NCI-H345 (cell line): ENCODE measurements at regions not wholly inside any gene's neighbourhood (a gene's known extent, or its start where the extent isn't known, plus 50 kb on each side); places are given as distances from the start of the nearest gene placed in this dataset.
"Not testable (repeated sequence)": the region's sequence is repeated elsewhere in the genome, so short reads cannot be mapped to it uniquely, and the experiment has no call there.

ENCODE experiments used
- DNase-seq: peaks from one replicate; lab custom pipeline; 2025; lab: John Stamatoyannopoulos, UW

DNA sequence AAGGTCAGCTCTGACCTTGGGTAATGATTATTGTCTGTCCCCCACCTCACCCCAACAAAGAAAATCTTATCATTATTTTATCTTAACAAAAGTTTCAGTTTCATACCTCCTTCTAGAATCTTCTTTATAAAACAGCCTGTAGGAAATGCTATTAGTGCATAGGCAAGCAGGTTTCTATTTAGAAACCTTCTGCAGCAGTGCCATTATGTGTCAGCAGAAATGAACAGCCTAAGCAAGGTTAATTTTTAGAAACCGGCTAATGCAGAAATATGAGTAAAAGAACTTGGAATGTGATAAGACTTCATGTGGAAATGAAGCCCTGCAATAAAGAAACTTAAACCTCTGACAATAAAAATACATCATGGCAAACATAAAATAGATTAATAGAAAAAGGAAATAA, 814.4 kb downstream of the FSCB start:
- no peak for DNase-seq

DNA sequence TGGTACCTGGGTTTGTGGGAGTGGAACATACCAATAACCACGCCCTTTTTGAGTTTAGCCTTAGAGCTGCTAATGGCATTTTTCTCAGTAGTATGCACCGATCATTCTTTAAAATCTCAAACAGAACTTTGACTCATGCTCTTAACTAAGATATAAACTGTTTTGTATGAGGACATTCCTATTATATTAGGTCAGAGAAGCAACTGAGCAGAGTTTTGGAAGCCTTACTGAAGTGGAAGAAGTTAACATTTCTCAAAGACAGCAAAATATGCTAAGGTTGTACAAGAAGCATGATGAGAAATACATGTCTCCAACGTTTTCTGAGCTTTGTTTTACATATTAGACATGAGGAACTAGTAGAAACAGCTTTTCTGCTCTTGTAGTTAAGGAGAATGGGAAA, 819.2 kb downstream of the FSCB start:
- DNase-seq, result no peak

DNA sequence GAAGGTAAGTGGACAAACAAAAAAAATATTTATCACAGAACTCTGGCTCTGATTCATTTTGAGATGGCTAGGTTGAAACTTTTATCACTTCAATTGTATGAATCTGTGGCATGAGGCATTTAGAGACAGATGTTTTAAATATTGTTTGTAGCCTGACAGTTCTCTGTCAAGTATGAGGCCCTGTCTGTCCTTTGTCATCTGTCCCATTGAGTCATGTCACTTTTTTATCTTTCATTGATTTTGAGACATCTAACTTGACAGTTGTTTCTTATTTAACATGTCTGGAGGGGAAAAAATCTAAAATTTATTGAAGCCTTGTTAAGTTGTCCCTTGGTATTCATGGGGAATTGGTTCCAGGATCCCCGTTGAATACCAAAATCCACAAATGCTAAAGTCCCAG, 829.5 kb downstream of the FSCB start:
- DNase-seq, result no peak

DNA sequence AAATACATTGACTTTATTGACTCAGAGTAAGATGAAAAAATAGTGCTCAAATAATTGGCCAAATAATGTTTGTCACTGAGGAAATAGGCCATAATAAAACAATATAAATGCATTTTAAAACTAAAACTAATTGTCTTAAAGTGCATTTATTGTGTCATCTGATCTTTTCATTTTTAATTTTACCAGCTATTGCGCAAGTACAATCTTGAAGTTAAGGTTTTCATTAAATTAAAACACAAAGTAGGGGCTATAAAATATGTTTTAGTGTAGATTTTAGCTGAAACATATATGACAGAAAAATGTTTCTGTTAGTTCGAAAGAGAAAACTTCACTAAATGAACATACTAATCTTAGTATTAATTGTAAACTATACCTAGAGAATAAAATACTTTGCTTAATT, 832.8 kb downstream of the FSCB start:
- DNase-seq, result no peak

DNA sequence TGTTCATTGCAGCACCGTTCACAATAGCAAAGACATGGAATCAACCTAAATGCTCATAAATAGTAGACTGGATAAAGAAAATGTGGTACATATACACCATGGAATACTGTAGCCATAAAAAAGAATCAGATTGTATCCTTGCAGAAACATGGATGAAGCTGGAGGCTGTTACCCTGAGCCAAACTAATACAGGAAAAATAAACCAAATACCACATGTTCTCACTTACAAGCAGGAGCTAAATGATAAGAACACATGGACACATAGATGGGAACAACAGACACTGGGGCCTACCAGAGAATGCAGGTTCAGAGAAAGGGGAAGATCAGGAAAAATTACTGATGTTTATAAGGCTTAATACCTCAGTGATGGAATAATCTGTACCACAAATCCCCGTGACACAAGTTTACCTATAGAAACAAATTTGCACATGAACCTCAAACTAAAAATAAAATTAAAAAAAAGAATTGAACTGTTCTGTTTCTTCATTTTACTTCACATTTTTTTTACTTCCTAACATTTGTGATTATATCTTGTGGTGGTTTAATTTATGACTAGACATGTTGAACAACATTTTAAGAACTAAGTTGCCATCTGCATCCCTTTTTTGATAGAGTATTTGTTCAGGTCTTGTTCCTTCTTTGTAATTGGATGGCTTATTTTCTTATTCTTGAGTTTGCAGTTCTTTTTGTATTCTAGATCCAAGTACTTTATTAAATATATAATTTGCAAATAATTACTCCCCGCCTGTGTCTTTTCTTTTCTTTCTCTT, 835.2 kb downstream of the FSCB start:
- no peak for DNase-seq

DNA sequence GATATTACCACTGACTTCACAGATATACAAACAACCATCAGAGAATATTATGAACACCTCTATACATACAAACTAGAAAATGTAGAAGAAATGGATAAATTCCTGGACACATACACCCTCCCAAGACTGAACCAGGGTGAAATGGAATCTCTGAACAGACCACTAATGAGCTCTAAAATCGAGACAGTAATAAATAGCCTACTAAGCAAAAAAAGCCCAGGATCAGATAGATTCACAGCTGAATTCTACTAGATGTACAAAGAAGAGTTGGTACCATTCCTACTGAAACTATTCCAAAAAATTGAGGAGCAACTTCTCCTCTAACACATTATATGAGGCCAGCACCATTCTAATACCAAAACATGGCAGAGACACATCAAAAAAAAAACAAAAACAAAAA, 837.7 kb downstream of the FSCB start:
- DNase-seq, result no peak

DNA sequence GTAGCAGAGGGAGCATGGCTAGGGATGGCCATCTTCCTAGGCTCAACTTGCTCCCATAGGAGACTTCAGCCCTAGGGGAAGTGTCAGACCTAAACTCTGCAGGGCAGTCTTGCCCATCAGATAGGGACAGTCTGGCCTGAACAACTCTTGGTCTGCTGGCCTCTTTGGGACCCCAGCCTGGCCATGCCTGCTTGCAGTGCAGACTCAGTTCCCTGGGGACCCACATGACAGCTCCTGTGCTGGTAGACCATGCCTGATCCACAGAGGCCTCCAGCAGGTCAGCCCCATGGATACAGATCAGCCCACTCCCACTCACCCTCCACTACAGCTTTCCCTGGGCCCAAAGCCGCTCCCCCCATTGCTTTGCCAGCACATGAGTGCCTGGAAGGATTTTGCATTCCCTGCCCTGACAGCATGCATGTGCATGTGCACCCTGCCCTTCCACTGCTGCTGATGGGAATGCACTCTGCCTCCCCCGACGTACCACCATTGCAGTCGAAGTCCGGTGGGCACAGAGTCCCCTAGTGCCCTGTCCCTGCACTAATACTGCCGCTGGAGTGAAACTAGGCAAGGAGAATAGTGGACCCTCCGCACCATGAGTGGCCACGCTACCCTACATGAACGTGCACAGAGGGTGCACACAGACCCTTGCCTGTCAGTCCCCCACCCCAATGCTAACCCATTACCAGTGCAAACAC, 841.4 kb downstream of the FSCB start:
- DNase-seq, result no peak

DNA sequence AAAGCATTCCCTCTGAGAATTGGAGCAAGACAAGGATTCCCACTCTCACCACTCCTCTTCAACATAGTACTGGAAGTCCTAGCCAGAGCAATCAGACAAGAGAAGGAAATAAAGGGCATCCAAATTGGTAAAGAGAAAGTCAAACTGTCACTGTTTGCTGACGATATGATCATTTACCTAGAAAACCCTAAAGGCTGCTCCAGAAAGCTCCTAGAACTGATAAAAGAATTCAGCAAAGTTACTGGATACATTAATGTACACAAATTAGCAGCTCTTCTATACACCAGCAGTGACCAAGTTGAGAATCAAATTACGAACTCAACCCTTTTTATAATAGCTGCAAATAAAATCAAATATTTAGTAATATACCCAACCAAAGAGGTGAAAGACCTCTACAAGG, 851.9 kb downstream of the FSCB start:
- DNase-seq, result not testable (repeated sequence)

DNA sequence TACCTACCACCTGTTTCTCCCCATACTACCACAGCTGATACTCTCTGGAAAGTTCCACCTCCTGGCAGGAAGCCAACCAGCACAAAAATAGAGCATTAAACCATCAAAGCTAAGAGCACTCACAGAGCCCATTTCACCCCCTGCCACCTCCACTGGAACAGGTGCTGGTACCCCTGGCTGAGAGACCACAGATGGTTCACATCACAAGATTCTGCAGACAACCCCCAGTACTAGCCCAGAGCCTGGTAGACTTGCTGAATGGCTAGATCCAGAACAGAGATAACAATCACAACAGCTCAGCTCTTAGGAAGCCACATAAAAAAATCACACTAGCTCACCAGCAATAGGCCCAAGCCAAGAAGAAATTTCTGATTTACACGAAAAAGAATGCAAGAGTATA, 855.2 kb downstream of the FSCB start:
- no peak for DNase-seq

DNA sequence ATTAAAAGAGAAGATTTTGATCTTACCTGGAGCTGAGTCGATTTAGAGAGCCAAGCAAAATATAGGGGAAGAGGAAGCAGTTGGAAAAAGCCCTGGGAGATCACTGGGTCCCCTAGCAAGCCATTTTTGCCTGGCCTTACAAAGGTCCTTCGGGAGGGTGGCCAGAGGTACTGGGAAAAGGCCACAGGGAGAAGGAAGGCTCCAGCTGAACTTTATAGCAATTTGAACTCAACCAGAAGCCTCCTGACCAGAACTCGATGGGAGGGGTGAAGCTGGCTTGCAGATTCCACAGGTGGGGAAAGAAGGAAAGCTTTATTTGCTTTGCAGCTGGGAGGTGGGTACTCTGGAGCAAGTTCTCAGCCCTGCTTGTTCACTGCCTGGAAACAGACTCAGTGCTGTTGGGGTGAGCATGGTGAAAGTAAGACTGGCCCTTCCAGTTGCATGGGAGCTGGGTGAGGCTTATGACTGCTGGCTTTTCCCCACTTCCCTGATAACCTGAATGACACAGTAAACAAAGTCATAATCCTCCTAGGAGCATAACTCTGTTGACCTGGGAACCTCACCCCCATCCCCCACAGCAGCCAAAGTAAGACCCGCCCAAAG, 855.8 kb downstream of the FSCB start:
- no peak for DNase-seq

DNA sequence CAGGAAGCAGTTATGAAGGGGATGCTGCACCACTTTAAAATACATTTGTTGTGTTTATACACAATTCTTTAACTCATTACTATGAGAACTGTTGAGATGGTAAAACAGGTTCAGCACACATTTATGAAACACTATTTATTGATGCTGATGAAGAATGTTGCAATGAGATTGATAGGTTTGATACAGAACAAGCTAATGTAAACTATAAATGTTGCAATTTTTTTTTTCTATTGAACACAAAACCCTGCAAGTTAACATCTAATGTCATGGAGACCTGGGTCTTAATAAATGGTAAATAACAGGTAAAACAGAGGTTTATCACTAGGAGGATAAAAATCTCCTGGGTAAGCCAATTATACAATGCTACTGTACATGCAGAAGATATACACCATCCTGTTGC, 857.6 kb downstream of the FSCB start:
- no peak for DNase-seq

DNA sequence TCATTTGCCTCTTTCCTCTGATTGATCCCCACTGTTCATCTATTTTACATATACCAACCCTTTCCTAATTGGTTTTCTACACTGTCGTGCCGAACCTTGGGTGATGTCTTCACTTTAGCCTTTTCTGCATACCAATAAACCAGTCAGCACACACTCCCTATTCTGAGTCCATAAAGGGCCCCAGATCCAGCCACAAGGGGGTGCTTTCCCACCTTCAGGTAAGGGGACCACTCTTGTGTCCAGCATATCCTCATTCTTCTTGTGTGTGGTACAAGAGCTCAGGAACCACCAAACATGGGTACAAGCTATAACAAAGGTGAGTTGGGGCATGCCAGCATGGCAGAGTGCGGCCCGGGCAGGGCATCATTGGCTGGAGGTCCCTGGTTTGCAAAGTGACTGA, 859.8 kb downstream of the FSCB start:
- no peak for DNase-seq

DNA sequence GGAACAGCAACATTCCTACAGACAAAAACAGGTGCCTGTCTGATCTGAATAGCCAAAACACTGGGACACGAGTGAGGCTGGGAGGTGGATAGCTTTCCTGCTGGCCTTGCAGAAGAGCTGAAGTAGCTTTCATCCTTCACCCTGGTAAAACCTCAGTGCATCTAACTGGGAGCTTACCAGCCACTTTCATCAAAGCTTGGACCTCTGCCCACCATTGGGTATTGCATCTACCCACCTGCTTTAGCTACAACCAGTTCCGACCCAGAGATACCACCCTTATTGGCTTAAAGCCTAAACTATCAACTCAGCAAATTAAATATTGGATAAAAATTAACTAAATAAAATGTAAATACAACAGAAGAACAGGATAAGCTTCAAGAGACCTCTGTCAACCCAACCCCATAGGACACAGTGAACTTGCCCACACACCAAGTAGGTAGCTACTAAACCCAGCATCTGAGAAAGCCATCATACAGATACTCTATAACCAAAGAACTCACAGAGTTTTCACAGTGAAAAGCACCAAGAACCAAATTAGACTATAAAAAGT, 866.3 kb downstream of the FSCB start:
- DNase-seq, result no peak

DNA sequence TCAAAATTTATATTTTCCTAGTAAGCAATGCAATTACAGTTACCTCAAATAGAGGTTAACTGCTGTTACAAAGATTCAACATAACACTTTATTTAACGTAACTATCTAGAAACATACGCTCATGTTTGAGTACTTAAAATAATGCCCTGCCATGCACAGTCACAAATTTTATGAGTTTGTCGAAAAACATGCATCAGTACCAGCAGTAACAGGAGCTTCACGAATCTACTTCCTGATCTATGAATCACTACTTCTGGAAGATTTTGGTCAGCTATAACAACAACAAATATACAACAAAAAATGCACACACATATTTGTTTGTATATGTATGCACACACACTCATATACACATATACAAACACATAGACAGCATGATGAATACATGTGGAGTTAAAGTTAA, 881.8 kb downstream of the FSCB start:
- no peak for DNase-seq

DNA sequence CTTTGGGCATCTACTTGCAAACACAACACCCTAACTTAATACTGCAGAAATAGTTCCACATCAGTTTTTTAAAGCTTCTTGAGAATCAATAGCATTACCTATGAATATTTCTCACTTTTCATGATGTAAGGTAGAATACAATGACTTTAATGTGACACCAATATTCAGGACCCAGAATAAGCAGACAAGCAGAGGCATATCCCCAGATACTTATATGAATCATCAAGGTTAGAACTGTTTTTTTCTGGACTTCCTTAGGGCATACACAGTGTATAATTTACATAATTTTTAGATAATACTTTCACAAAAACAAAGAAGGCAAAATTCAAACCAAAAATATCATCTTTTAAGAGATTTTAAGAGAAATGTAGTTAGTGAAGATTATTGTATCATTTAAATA, 885.8 kb downstream of the FSCB start:
- no peak for DNase-seq

DNA sequence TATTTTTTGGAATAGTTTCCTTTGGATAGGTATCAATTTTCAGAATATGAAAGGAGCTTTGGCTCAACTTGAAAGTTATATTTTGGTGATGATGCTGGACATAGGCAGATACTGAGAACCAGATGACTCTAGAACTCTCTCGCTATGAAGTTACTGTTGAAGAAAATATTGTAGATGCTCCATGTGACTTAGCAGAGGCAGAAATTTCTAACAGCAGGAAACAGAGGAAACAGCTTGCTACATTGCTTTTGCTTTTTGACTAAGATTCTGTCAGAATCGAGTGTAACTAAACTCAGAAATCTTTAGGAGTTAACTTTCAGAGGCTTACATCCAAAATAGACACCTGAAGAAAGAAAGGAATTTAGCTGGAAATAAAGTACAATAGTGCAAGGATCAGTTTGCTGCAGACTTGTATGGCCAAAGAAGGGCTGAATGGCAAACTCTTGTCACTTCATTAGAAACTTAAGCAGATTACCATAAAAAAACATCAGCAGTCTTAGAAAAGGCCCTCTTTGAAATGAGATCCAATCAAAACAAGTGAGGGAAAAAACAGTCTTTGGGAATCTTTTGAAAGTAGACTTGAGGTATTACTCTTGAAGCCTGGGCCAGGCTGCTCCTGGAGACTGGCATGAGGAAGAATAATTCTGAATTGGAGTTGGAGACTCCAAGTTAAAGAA, 911.8 kb downstream of the FSCB start:
- DNase-seq, result no peak

DNA sequence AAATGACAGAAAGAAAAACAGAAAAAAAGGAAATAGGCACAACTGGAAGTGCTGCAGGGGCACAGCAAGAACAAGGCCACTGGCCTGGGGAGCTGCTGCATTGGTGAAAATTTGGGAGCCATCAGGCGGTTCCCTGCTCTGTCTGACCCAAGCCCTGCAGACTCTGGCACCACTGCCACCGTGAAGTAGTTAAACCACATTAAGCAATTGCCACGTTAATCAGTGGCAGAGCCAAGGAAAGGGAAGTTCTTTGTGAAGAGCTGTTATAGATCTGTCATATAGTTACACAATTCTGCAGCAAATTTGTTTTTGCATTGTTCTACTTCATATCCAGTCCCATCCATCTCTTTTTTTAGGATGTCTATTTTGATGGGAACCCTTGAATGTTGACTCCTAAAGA, 915.3 kb downstream of the FSCB start:
- DNase-seq, result no peak

DNA sequence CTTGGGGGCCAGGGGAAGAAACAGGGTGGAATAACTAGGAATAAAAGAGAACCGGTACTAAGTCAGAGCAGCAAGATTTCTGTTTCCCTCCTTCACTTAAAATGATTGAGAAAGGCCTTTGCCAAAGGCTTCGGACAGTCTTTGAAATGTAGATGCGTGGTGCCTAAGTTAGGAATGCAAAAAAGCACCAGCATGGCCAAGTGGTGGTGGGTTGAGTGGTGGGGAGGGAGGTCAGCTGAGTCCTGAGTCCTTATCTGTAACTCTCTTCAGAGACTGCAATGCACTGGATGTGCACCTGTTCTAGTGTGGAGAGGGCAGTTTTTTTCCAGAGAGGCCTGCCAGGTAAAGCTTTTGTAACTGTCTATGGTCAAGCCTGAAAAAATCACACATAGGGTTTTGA, 919.9 kb downstream of the FSCB start:
- DNase-seq, result no peak

DNA sequence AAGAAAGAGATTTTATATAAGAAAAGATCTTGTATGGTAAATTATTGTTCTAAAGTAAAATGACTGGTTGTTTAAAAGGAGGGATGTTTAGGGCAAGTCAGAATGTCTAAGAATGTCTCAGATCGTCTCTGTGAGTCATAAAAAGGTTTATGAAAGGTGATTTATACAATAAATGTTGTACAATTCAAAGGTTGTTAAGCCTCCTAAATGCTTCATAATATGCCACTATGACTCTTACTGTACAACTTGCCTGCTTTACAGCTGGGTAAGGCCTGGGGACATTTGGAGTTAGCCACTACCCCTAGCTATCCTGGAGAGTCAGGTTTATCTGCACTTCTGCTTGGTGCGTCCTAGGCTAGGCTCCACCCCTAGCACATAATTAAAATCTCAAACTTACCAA, 927.4 kb downstream of the FSCB start:
- no peak for DNase-seq

DNA sequence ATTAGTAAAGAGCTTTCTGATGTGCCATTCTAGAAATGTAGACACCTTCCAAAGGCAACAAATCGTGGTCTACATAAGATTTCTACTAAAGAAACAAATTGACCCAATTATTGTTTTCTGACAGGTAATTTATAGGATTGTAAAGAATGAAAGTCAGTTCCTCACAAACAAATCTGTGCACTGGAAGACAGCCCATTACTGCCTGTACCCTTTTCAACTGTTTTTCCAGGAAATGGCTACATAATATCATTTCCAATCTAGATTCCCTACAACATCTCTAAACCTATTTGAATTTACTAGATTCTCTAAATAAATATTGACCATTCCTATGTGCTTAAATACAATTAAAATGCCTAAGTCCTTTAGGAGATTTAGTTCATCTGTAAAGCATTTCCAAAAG, 939.1 kb downstream of the FSCB start:
- DNase-seq, result no peak

DNA sequence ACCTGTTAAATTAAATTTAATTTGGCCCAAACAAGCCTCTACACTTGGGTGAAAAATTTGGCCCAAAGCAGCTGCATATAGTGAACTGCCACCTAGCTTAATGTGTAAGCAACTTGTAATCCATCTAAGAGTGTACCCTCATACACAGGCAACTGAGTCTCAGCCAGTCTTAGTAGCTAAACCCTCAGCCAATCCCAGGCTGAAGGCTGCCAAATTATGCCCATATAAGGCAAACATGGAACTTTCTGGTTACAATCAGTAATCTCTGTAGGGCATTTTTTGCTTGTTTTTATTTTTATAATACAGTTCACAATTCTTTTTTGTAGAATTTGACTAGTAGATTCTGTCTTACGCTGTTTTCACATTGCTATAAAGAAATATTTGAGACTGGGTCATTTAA, 958.7 kb downstream of the FSCB start:
- DNase-seq, result no peak

DNA sequence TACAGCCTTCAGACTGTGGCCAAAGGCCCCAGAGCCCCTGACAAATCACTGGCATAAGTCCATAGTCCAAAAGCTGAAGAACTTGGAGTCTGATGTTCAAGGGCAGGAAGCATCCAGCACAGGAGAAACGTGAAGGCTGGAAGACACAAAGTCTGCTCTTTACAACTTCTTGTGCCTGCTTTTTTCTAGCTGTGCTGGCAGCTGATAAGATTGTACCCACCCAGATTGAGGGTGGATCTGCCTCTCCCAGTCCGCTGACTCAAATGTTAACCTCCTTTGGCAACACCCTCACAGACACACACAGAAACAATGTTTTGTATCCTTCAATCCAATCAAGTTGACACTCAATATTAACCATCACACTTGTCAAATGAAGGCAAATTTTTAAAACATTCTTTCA, 959.5 kb downstream of the FSCB start:
- DNase-seq, result not testable (repeated sequence)

DNA sequence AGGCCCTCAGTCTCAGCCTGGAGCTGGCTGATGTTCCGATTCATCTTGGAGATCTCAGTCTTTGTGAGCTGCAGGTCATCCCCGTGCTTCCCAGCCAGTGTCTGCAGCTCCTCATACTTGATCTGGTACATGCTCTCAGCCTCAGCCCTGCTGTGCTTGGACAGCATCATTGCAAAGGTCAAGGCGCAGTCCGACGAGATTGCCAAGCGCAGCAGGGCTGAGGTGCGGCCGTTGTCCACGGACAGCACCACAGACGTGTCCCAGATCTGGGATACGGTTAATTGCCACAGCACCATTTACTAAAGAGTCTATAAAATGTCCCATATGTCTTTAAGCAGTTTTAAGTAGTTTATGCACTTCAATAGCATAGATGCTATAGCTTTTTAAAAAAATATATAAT, 965.7 kb downstream of the FSCB start:
- DNase-seq, result no peak
